RCC 7860 (cell line): ENCODE measurements at regions not wholly inside any gene's neighbourhood (a gene's known extent, or its start where the extent isn't known, plus 50 kb on each side); places are given as distances from the start of the nearest gene placed in this dataset.
"Not testable (repeated sequence)": the region's sequence is repeated elsewhere in the genome, so short reads cannot be mapped to it uniquely, and the experiment has no call there.

Source experiments
- DNase-seq: peaks from one replicate; pipeline ENCODE4 v3.0.0-alpha.2; 2015; ENCODE audit warnings: low spot score
- FAIRE-seq: peaks from 2 replicates; lab custom pipeline; 2012; peaks lifted over from hg19 to GRCh38; lab: Jason Lieb, UNC

DNA sequence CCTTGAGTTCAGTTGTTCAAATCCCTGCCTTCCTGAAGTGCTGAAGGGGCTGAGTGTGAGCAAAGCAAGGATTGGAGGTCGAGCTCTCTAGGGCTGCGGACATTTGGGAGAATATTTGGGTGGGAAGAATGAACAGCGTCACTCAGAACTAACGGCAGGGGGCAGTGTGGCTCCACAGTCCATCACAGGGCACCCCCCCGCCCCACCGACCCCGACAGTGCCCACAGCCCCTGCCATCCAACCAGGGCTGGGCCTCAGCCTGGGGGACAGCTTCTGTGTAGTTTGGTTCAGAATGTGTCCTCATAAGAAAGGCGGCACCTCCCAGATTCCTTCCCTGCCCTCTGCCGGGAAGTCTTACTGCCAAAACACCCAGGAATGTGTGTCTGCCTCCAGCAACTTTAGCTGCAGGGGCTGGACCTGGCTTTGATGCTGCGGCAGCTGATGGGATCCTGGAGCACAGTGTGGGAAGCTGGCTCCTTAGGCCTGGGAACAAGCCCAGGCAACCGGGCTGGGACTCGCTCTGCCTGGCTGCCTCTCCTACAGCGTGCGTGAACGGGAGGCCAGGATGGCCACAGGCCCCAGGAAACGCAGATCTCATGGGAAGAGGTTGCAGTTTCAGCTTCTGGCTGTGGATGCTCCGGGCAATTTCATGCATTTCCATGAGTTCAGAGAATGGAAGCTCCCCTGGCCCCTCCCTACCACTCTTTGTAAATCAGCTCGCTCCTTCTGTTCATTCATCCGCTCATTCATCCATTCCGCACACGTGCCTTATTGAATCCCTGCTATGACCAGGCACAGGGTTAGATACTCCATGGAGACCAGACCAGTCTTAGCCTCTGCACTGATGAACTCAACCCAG is 104.9 kb upstream of the TMPRSS2 start:
- FAIRE-seq, result no peak
- DNase-seq, result peak; percentile 53

DNA sequence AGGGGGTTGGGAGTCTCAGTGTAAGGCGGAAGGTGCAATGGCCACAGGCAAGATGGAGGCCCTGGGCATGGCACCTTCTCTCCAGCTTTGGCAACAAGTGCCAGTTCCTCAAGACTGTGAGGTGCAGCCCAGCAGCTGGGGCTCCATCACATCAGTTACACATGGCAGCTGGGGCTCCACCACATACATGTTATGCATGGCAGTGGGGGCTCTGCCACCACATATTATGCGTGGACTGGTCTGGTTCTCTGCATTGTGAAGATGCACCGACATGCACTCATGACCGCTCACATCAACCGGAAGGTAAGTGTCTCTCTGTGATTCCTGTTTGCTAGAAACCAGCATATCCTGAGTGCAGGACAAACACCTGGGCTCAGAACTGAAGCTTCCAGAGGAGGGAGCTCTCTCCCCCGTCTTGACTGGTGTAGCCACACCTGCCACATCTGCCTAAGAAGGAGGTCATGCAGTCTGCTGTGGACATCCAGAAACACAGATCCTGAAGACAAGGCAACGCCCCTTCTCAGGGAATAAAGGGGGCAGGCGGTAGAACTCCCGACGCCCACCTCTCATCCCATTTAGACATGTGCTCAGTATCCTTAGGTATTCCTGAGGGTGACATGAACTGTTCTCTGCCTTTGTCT is 104.1 kb upstream of the TMPRSS2 start:
- DNase-seq, result peak; percentile 47

DNA sequence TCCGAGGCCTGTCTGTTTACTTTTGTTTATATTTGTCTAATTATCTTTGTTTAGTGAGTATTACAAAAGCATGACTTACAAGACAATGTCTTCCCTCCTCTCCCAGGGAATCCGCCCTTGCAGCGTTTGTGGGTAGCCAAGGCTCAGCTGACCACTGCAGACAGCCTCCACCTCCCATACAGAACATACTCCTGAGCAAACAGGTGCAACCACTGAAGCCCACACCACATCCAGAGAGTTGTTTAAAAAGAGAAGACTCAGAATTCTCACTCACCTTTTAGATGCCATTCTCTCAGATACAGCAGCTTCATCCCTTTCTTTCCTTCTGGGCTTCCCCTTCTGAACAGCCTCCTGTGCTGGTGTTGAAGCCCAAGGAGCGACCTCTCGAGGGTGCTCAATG is 103.5 kb upstream of the TMPRSS2 start:
- DNase-seq, result no peak
- FAIRE-seq, result no peak

More for the DNA sequence above, 104.1 kb upstream of the TMPRSS2 start:
- FAIRE-seq, result no peak

DNA sequence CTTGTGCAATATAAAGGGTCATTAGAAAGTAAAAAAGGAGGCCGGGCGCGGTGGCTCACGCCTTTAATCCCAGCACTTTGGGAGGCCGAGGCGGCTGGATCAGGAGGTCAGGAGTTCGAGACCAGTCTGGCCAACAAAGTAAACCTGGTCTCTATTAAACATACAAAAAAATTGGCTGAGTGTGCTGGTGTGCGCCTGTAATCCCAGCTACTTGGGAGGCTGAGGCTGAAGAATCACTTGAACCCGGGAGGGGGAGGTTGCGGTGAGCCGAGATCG is 102.8 kb upstream of the TMPRSS2 start:
- not testable (repeated sequence) for FAIRE-seq

DNA sequence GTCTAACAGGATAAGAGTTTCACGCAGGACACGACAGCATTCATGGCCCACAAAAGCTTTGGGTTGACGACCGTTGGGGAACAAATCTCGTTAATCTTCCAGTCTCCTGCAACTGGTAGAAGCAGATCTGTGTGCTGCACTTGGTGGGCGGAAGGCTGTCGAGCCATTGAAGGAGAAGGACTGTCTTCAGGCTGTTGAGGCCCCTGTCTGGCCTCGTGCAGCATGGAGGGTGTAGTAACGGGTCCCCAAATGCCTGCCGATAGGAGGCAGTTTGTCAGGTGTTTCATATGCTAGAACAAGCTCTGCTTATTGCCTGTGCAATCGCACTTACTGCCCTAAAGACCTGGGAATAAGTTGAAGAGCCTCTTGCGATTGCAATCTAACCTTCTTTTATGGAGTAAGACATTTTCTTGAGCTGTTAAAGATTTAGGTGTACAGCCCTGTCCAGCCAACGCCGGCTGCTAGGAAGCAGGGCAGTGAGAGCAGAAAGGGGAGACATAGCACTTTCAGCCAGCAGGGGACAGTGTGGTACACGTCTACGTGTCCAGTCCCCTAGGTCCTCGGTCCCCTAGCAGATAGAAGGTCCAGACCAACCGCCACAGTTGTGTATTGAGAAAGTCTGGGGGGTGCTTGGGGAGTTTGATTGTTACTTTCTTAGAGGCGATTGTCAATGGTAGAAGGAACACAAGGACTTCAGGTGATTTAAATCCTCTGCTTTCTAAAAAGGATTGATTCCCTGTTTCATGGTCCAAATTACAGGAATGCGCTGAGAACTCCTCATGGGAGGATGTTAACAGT is 102.3 kb upstream of the TMPRSS2 start:
- peak; percentile 29 for DNase-seq

More for the DNA sequence above, 102.8 kb upstream of the TMPRSS2 start:
- DNase-seq, result not testable (repeated sequence)

DNA sequence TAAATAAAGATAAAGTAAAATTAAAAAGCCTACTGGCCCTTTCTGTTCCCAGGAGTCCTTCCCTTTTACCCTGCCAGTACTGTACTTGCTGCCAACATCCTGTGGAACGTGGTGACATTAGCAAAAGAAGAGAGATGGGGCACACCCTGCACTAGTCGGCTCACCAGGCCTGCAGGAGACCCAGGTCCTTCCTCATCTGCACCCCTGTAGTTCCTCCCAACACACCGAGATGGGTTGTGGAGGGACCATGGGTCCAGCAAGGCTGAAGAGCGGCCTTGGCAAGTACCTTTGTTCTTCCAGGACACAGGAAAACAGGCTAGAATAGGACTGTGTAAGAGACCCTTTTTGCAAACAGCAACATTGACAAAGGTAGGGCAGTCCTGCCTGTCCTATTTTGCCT is 98.7 kb upstream of the TMPRSS2 start:
- FAIRE-seq, result no peak
- DNase-seq, result no peak

More for the DNA sequence above, 102.3 kb upstream of the TMPRSS2 start:
- no peak for FAIRE-seq

DNA sequence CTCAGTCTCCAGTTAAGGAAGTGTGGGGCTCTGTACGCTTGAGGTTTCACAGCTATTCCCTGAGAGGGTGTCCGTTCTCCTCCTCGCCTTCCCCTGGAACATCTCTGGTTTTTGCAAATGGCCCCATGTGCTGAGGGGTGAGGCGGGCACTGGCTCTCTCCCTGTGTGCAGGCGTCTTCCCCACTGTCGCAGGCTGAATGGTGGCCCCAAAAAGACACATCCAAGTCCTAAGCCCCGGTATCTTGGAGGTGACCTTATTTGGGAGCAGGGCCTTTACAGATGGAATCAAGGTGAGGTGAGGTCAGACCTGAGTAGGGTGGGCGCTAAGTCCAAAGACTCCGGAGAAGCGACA is 98.0 kb upstream of the TMPRSS2 start:
- DNase-seq (no peak), FAIRE-seq (no peak)

DNA sequence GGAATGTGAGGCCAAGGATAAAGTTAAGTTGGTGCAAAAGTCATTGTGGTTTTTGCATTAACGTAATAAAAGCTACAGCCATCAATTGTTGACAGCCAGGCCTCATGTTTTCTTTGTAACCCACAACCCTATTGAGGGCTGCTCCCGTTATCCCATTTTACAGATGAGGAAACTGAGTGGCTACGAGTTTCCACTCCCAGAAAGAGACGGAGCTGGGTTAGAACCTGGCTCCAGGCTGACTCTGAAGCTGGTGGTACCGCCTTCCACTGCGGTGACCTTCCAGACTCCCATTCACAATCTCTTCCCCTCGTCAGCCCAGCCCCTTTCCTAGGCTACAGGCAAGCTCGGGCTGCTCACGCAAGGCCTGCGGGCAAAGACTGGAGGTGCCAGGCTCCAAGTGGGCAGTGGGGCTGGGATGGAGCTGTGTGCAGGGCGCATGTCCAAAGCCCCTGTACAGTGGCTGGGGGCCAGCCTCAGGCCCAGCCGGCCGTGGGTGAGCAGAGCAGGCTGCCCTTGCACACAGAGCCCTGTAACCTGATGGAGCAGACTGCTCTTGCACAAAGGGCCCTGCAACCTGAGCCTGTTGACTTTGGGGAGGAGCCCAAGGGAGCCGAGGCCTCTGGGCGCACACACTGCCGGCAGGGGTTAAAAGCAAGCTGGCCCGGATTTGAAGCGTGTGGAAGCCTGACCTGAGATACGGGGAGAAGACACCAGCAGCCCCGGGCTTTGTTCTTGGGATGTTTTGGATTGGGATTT is 97.4 kb upstream of the TMPRSS2 start:
- no peak for FAIRE-seq
- DNase-seq, result no peak

DNA sequence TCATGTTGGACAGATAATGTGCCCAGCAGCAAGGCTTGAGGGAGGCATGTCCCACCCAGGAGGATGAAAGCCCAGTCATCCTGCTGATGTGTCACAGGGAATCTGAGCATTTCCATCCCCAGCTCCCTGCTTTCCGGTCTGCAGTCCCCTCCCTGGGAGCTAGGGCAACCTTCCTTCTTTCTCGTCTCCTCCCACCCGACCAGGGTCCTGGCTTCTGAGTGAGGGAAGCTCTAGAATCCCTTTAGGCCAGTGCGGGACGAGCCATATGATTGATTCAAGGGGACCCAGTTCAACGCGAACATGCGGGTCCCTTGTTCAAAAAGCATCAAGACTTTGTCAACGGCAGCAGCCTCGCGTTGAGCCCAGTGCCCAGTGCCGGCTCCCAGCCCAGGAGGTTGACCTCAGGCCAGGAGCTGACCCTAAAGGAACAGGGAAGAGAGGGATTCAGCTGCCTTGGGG is 96.7 kb upstream of the TMPRSS2 start:
- FAIRE-seq (no peak), DNase-seq (no peak)

DNA sequence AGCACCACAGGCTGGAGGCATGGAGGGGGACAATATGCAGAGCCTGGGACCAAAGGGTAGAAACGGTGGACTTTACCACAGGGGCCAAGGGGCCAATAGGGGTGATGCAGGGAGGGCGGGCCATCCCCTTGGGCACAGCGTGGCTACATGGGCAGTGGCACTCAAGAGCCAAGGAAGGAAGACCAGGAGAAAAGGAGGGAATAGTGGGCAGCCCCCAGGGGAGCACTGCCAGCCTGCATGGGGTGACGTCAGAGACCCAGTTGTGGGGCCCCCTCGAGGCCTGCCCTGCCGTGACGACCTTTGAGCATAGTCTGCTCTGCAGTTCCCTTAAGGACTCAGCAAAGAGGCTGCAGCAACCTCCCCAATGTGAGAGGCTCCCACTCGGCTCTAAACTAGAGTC is 95.5 kb upstream of the TMPRSS2 start:
- DNase-seq, result no peak
- FAIRE-seq, result no peak

DNA sequence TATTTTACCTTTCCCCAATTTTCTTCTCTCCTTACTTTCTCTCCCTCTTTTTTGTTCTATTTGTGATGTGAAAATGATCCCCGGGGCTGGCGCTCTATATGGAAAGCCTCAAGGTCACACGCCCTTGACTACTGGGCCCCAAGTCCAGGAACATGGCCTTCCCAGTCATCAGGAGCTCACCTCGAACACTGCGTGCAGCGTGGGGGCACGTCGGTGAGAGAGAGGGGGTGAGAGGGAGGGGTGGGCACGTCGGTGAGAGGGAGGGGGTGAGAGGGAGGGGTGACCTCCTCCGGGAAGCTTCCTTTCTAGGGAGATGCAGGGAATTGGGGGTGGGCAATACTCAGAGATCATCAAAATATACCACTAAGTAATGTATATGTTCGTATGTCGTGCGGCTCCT is 94.6 kb upstream of the TMPRSS2 start:
- no peak for DNase-seq
- no peak for FAIRE-seq

DNA sequence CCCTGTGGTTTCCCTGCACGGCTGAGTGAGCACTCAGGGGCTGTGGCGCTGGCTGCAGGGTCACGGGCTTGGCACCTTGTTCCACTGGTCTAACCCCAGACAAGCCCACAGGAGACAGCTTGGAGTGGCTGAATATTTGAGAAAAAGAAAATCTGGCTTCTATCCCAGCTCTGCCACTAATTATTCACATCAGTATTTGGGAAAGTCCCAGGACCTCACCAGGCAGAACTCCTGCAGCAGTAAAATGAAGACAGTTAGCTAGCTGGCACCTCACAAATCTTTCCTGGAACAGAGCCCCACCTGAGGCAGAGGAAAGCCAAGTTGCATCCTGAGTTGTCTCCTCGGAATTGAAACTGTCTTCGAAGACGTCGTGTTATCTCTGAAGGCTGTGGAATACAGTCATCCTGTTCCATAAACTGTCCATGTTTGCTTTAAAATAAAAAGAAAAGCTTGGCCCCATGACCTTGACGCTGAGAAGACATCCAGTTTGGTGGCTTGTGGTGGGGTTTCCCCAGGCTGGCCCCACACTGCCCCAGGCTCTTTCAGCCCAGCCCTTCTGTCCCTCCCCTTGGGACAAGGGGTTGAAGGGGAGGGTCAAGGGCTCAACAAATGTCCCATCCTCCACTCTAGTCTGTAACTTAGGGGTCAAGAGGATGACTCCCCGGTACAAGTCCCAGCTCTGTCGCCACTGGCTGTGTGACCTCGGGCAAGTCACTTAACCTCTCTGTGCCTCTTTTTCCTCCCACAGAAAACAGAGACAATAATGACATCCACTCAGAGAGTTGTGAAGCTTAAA is 93.8 kb upstream of the TMPRSS2 start:
- peak; percentile 81 for DNase-seq
- FAIRE-seq, result peak; percentile 85

DNA sequence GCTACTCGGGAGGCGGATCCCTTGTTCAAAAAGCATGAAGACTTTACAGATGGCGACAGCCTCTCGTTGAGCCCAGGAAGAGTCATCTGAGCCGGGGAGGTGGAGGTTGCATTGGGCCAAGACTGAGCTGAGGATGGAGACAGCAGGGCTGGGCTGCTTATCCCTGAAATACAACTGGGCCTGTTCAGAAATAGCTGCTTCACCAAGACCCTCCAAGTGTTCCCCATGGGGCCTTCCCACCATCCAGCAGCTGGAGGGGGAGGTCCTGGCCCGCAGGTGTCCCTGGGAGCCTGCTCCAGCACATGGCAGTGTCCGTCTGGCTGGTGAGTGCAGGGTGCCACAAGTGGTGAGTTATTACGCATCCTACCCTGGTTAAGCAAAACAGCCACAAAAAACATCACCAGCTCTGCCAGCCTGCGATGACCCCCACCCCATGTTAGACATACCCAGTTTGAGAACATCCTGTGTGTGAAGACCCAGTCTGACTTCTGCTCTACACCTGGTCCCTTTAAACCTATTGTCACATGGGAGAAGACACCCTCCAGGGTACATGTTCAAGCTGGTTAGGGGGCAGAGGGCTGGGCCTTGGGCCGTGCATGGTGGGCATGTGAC is 93.1 kb upstream of the TMPRSS2 start:
- no peak for FAIRE-seq

DNA sequence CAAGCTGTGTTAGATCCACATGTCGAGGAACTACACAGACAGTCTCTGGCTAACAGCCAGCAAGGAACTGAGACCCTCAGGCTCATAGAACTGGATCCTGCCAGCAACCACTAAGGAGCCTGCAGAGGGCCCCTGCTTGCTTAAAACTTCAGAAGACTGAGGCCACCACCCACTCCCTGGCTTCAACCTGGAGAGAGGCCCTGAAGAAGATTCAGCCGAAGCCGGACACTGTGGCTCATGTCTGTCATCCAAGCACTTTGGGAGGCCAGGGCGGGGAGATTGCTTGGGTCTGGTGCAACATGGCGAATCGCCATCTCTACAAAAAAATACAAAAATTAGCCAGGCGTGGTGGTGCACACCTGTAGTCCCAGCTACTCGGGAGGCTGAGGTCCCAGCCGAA is 92.6 kb upstream of the TMPRSS2 start:
- DNase-seq (no peak), FAIRE-seq (no peak)

More for the DNA sequence above, 93.1 kb upstream of the TMPRSS2 start:
- DNase-seq, result peak; percentile 40

DNA sequence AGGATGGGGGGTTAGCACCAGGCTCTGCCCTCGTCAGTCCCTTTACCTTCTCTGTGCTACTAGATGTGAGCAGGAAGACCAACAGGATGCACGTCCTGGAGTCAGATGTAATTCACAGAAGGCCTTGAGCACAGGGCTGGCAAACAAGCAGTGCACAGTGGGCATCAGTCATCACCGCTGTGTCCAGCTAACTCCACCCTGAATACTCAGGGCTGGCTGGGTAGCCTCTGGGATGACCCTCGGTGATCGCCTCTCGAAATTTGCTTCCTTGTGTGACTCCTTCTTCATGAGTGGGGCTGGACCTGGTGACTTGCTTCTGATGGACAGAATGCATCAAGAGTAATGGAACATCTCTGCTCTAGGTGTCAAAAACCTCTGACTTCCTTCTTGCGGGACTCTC is 92.2 kb upstream of the TMPRSS2 start:
- FAIRE-seq (no peak), DNase-seq (no peak)

DNA sequence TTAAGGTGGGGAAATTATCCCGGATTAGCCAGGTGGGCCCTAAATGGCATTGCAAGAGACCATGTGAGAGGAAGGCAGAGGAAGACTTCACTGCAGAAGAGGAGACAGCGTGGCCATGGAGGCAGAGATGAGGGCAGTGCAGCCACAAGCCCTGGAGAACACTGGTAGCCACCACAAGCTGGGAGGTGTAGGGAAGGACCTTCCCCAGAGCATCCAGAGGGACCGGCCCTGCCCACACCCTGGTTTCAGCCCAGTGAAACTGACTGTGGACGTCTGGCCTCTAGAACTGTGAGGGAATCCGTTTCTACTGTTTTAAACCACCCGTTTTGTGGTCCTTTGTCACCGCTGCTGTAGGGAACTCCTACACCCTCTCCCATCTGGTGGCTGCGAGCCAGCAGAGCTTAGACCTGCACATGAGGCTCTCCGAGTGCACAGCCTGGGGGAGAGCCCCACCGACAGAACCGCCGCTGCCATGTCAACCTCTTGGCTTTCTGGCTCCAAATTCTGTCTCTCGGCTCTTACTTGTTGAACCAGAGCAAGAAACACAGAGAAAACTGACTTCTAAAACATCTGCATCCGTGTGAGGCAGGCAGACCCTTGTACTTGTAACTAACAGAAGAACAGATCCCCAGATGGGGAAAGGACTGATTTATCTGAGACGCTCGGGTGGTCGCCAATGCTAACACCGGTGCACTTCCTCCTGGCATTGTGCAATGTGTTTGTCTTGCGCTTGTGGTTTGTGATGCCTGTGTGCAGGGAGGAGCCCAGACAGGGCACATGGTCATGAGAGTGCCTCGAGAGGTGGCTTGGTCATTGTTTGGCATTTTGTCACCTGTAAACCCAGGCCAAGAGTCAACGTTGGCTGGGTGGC is 90.8 kb upstream of the TMPRSS2 start:
- DNase-seq (no peak), FAIRE-seq (no peak)

DNA sequence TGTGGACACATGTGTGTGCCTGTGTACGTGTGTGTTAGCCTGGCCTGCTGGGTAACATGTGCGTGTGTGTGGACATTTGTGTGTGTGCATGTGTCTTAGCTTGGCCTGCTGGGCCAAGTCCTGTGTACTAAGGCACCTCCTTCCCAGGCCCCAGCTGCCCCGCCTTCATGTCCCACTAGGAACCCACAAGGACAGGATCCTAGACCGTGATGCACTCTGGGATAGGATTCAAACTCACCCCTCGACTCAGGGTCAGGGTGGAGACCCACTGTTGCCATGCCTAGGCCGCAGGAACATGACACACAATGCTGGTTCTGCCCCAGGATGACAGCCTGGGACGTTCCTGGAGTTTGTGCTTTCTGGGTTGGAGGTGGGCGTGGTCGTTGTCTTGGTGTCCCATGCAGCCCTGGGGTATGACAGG is 89.9 kb upstream of the TMPRSS2 start:
- DNase-seq, result no peak
- FAIRE-seq, result no peak

DNA sequence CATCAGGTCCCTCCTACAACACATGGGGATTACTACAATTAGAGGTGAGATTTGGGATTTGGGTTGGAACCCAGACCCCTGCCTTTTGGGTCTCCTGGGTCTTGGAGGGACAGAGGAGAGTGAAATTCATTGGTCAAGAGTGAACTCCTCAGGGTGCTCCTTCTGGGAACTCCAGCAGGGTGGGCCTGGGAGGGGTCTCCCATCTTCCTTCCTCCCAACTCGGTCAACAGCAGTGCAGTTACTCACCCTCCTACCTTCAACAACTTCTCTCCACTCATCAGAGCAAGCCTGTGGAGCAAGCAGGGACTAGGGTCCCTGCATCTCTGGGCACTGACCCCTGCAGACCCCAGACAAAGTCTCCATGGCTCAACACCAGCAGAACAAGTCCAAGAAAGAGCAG is 89.3 kb upstream of the TMPRSS2 start:
- FAIRE-seq, result no peak

More for the DNA sequence above, 89.3 kb upstream of the TMPRSS2 start:
- DNase-seq, result no peak
